HG03342 (cell line): ENCODE measurements at regions not wholly inside any gene's neighbourhood (a gene's known extent, or its start where the extent isn't known, plus 50 kb on each side); places are given as distances from the start of the nearest gene placed in this dataset.
"Not testable (repeated sequence)": the region's sequence is repeated elsewhere in the genome, so short reads cannot be mapped to it uniquely, and the experiment has no call there.

Source experiments
- ATAC-seq: cut with Tn5 transposase; IDR thresholded peaks from one replicate; pipeline ENCODE4 v1.9.1; 2021; ENCODE audit warnings: mild to moderate bottlenecking, moderate library complexity; ENCODE audit not compliant: unreplicated experiment

GRCh38 chr3:176651622-176652021 lies 545.7 kb downstream of the TBL1XR1 start:
- ATAC-seq = no peak

DNA sequence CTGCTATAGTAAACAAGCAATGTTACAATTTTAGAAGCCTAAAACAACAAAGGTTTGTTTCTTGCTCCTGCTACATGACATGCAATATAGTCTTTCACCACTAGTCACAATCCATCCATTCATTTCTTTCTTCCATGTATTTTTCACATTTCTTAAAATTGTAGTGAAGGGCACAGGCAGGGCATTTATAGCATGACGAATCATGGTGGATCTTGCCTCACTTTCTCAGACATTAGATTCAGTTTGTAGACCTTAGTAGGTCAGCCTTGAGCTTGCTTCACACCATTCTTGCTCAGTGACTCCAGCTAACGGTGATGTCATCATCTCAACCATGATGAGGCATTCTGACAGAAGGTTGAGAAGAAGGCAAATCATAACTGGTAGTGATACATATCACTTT lies 546.8 kb downstream of the TBL1XR1 start:
- ATAC-seq = peak; percentile 49

- ATAC-seq = no peak
These were observed 549.3 kb downstream of the TBL1XR1 start for GRCh38 chr3:176647987-176648386.

- ATAC-seq = no peak
These were observed 563.8 kb downstream of the TBL1XR1 start for GRCh38 chr3:176633511-176633910.

GRCh38 chr3:176632925-176633324 lies 564.4 kb downstream of the TBL1XR1 start:
- ATAC-seq = no peak

DNA sequence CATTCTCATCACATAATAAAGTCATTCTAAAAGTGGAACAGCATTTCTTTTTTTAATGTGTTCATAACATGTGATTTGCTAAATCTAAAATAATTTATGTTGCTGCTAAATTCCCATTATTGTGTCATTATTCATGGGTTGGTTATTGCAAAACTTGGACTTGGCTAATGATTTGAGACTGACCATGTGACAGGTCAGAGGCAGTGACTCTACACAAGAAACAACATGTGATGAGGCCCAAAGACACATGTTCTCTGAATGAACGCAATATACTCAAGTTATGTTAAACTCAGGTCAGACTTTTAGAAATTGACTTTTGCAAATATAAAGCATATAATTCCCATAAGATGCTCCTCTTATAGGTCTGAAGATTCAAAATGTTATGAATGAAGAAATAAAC lies 566.1 kb downstream of the TBL1XR1 start:
- no peak for ATAC-seq

- no peak for ATAC-seq
These were observed 569.1 kb downstream of the TBL1XR1 start for GRCh38 chr3:176628101-176628639.

- ATAC-seq = no peak
These were observed 573.7 kb downstream of the TBL1XR1 start for GRCh38 chr3:176623468-176624150.

DNA sequence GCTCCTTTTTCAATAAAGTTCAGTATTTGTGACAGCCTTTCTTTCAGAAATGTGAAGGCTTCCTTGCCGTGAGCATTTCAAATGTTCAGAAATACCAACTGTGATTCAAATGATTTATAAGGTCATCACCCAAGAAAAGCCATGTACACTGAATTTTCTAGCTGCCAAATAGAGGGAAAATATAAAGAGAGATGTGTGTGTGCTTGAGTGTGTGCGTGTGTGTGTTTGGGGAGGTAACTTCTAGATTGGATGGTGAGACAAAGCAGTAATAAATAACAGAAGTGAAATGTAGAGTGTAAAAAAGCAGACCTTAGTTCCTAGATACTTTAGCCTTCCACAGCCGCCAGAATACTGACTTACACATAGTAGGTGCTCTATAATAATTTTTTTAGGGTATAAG lies 577.4 kb downstream of the TBL1XR1 start:
- ATAC-seq = no peak

DNA sequence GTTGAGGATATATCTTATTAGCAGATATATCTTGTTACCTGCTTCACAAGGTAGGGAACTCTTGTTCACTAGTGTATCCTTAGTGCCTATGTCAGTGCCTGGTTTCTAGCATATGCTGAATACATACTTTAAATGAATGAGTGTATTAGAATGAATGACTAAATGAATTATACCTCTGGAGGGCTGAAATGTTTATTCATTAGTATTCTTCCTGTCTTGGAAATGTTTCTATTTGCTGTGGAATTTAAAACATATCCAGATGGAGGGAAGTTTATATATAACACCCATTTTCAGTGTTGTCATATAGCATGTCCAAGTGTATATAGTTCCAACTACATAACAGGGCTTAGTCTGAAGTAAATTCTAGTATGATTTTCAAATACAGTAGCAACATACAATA lies 581.5 kb downstream of the TBL1XR1 start:
- ATAC-seq = no peak

- ATAC-seq = no peak
These were observed 585.6 kb downstream of the TBL1XR1 start for GRCh38 chr3:176611703-176612102.

DNA sequence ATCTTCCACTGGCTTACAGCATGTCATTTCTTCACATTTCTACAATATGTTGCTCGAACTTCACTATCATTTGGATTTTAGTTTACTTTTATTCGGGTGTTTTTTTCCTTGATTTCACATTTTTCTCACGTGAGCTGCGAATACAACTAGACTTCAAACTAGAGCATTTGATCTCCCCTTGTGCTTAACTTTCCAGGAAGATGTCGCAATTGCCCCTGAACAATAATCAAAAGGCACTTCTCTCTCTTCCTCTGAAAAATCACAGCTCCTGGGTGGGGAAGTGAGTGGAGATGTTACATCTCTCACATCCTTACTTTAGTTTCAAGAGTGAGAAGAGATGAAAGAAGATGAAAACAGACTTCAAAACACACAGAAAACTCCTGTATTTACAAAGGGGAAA lies 587.9 kb downstream of the TBL1XR1 start:
- no peak for ATAC-seq

DNA sequence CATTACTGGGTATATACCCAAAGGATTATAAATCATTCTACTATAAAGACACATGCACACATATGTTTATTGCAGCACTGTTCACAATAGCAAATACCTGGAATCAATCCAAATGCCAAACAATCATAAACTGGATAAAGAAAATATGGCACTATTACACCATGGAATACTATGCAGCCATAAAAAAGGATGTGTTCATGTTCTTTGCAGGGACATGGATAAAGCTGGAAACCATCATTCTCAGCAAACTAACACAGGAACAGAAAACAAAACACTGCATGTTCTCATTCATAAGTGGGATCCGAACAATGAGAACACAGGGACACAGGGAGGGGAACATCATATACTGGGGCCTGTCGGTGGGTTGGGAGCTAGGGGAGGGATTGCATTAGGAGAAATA lies 591.7 kb downstream of the TBL1XR1 start:
- ATAC-seq = not testable (repeated sequence)

- ATAC-seq = no peak
These were observed 602.0 kb downstream of the TBL1XR1 start for GRCh38 chr3:176595307-176595706.

GRCh38 chr3:176590722-176591121 lies 606.6 kb downstream of the TBL1XR1 start:
- peak; percentile 62 for ATAC-seq

DNA sequence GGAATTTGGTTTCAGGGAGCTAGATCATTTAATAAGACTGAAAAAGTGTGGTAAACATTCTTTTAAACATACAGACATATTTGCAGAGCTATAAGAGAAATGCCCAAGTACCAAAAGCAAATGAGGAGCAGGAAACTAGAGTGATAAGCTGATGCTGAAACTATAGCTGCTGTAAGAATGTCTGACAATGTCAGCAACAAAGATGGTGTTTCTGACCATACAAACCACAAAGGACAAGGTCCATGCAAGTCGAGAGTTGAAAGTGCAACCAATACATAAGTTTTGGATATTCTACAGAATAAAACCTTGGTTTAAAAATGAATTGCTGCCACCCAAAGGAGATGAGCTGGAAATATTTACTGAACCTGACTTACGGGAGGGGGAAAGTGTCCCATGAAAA lies 610.2 kb downstream of the TBL1XR1 start:
- peak; percentile 56 for ATAC-seq

GRCh38 chr3:176584413-176585176 lies 612.7 kb downstream of the TBL1XR1 start:
- ATAC-seq = no peak

DNA sequence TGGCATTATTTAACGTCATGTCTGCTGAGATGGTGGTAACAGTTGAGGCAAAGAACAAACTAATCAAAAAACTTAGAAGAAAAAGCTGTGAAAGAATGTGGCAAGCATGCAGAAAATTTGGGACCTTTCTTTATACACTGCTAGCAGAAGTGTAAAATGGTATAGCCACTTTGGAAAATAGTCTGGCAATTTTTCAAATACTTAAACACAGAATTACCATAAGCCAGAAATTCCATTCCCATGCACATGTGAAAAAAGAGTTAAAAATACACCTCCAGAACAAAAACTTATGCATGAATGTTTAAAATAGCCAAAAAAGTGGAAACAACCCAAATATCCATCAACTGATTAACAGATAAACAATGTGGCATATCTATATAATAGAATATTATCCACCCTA lies 613.3 kb downstream of the TBL1XR1 start:
- ATAC-seq = no peak

- no peak for ATAC-seq
These were observed 615.7 kb downstream of the TBL1XR1 start for GRCh38 chr3:176581589-176581988.

DNA sequence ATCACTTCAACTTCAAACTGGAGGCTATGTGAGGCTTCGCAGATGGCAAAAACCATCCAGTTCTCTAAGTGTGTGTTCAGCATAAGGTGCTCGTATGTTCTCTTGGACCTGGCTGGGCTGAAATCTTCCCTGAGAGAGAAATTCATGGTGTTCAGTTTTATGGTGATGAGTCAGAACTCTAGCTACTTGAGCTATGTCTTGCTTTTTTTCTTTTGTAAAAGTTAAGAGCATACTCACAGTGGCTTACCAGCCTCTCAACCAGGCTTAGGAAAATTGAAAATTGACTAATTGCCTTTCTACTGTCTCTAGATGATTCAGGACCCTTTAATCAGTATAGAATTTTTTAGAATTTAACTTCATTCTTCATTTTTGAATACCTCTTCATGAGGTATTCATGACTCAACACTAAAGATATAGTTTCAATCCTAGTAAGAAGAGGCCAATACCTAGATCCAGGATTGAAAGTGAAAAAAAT lies 617.5 kb downstream of the TBL1XR1 start:
- peak; percentile 61 for ATAC-seq

GRCh38 chr3:176578316-176578715 lies 619.0 kb downstream of the TBL1XR1 start:
- no peak for ATAC-seq

DNA sequence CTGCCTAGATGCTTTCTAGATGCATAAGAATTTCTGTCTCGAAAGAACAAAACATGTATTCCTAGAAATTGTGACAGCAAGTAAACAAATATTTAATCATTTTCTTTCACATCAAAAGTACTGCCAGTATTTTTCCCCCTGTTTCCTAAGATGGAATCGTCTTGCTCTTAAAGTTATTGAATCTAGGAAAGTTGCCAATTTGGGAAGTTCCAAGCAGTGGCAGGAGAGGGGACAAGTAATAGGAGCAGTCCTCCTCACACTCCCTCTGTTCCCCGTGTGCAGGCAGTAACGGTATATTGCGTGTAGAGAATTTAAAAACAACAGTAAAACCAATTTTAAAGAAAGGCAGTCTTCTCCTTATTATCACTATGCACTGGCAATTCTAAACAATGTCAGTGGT lies 619.8 kb downstream of the TBL1XR1 start:
- ATAC-seq = no peak
